ENCODE measurements at regions not wholly inside any gene's neighbourhood (a gene's known extent, or its start where the extent isn't known, plus 50 kb on each side); places are given as distances from the start of the nearest gene placed in this dataset.

DNA sequence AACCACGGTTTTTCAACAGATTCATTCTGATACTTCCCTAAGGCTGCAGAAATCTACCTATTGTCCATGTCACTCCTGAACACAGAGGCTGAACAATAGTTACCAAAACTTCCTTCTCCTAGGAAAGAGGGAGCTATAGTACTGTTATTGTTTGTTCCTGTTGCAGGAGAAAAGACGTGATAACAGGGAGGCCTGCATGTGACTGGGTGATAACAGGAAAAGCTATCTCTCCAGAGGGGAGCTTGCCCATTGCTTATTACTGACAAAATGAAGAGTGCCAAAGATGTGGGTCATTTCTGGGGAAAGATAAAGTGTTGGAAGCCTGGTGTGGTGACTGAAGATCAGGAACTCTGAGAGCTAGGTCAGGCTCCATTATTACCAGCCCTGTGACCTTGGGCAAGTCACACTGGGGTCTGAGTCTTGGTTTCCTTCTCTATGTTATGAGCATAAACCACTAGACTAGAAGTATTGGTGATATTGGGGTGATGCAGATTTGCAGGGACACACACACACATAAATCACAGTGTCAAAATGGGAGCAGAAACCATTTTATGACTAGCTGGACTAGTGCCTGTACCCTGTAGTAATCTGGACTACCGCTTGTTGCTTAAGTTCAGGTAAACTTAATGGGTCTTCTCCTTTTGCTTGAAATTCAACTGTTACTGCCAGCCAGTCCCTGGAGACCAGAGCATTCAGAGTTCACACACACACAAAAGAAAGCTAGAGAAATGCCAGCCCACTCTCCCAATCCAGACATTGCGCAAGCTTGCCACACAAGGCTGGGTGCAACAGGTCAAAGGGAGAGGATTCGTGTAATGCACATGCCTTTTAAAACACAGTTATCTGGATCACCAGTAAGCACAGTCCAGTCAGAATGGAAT, 136.0 kb upstream of the CNR1 start:
- TF ChIP-seq CTCF (IDR thresholded peaks at IDR 0.05; ENCODE audit: insufficient read depth, low read length) (no peak), POLR2AphosphoS5 (IDR thresholded peaks at IDR 0.05; ENCODE audit: low read depth) (no peak), GABPA (IDR thresholded peaks at IDR 0.05; ENCODE audit: low read depth) (no peak)
- TF ChIP-seq, protein P1, sequence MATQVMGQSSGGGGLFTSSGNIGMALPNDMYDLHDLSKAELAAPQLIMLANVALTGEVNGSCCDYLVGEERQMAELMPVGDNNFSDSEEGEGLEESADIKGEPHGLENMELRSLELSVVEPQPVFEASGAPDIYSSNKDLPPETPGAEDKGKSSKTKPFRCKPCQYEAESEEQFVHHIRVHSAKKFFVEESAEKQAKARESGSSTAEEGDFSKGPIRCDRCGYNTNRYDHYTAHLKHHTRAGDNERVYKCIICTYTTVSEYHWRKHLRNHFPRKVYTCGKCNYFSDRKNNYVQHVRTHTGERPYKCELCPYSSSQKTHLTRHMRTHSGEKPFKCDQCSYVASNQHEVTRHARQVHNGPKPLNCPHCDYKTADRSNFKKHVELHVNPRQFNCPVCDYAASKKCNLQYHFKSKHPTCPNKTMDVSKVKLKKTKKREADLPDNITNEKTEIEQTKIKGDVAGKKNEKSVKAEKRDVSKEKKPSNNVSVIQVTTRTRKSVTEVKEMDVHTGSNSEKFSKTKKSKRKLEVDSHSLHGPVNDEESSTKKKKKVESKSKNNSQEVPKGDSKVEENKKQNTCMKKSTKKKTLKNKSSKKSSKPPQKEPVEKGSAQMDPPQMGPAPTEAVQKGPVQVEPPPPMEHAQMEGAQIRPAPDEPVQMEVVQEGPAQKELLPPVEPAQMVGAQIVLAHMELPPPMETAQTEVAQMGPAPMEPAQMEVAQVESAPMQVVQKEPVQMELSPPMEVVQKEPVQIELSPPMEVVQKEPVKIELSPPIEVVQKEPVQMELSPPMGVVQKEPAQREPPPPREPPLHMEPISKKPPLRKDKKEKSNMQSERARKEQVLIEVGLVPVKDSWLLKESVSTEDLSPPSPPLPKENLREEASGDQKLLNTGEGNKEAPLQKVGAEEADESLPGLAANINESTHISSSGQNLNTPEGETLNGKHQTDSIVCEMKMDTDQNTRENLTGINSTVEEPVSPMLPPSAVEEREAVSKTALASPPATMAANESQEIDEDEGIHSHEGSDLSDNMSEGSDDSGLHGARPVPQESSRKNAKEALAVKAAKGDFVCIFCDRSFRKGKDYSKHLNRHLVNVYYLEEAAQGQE (IDR thresholded peaks at IDR 0.05; ENCODE audit: insufficient replicate concordance, low read depth): no peak
